ENCODE measurements at regions not wholly inside any gene's neighbourhood (a gene's known extent, or its start where the extent isn't known, plus 50 kb on each side); places are given as distances from the start of the nearest gene placed in this dataset.

- peak; percentile 68 for ATAC-seq
- intact Hi-C loops (cut with DNase I), result no loop called here
Measured at GRCh38 chr18:61750840-61751668, 141.8 kb downstream of the RNF152 start.

GRCh38 chr18:61749546-61749945, 143.3 kb downstream of the RNF152 start:
- no peaks in the 10 kb centered on the region for H3K27me3 ChIP-seq
- no peak overlapping the region for H3K27ac ChIP-seq
- H3K4me3 ChIP-seq, result no peak overlapping the region
- ATAC-seq, result no peak
- no peaks in the 10 kb centered on the region for H3K4me1 ChIP-seq
- H3K9me3 ChIP-seq, result no peaks in the 10 kb centered on the region
- TF ChIP-seq CTCF (IDR thresholded peaks at IDR 0.05), result no peak
- intact Hi-C loops (cut with DNase I), result loop anchor here in 1 of 2 donors (10.0 kb wide), 1 partner anchor 145 kb away; the partner anchor contains the start of gene RNF152
- H3K36me3 ChIP-seq, result no peaks in the 10 kb centered on the region
- DNase-seq, result no peak

More at GRCh38 chr18:61750840-61751668, 141.8 kb downstream of the RNF152 start:
- H3K27ac ChIP-seq, result no peak overlapping the region
- no peaks in the 10 kb centered on the region for H3K9me3 ChIP-seq
- H3K27me3 ChIP-seq, result no peaks in the 10 kb centered on the region
- TF ChIP-seq CTCF (IDR thresholded peaks at IDR 0.05), result no peak
- peak in 1 of 4 donors; percentile 59 for DNase-seq
- H3K4me3 ChIP-seq, result no peak overlapping the region
- no peaks in the 10 kb centered on the region for H3K4me1 ChIP-seq
- H3K36me3 ChIP-seq, result no peaks in the 10 kb centered on the region

- Histone ChIP-seq H3K4me1 (no peaks in the 10 kb centered on the region), H3K36me3 (no peaks in the 10 kb centered on the region), H3K4me3 (no peak overlapping the region), H3K27ac (peak overlapping the region in 1 of 2 donors; percentile 10), H3K9me3 (no peaks in the 10 kb centered on the region), H3K27me3 (no peaks in the 10 kb centered on the region)
- ATAC-seq (no peak), DNase-seq (no peak)
- intact Hi-C loops (cut with DNase I), result loop anchor here in 1 of 2 donors (10.0 kb wide), 1 partner anchor 146 kb away; the partner anchor contains the start of gene RNF152
- TF ChIP-seq CTCF (IDR thresholded peaks at IDR 0.05), result no peak
Measured at GRCh38 chr18:61749031-61749430, 143.8 kb downstream of the RNF152 start.

- ATAC-seq (peak; percentile 29), DNase-seq (peak in 1 of 4 donors; percentile 44)
- Histone ChIP-seq H3K27ac (peak overlapping the region in 1 of 2 donors; percentile 10), H3K27me3 (no peaks in the 10 kb centered on the region), H3K9me3 (no peaks in the 10 kb centered on the region), H3K4me1 (no peaks in the 10 kb centered on the region), H3K4me3 (no peak overlapping the region), H3K36me3 (no peaks in the 10 kb centered on the region)
- TF ChIP-seq CTCF (IDR thresholded peaks at IDR 0.05), result no peak
- intact Hi-C loops (cut with DNase I), result loop anchor here in 1 of 2 donors (10.0 kb wide), 1 partner anchor 147 kb away; the partner anchor contains the start of gene RNF152
Measured at GRCh38 chr18:61748004-61748403, 144.8 kb downstream of the RNF152 start.

- intact Hi-C loops (cut with DNase I), result loop anchor here in 1 of 2 donors (10.0 kb wide), 1 partner anchor 151 kb away; the partner anchor contains the start of gene RNF152
Measured at GRCh38 chr18:61743775-61744531, 148.9 kb downstream of the RNF152 start.

More at GRCh38 chr18:61743775-61744531, 148.9 kb downstream of the RNF152 start:
- Histone ChIP-seq H3K27me3 (no peaks in the 10 kb centered on the region), H3K36me3 (no peaks in the 10 kb centered on the region), H3K4me3 (no peak overlapping the region), H3K4me1 (peaks cover 0 to 3% of the 10 kb centered on the region in 2 donors), H3K9me3 (no peaks in the 10 kb centered on the region), H3K27ac (peak overlapping the region in 1 of 2 donors; percentile 45)
- ATAC-seq (peak; percentile 25), DNase-seq (no peak)
- TF ChIP-seq CTCF (IDR thresholded peaks at IDR 0.05), result no peak

Data from left lung (tissue), 4 donors.